ENCODE measurements at regions not wholly inside any gene's neighbourhood (a gene's known extent, or its start where the extent isn't known, plus 50 kb on each side); places are given as distances from the start of the nearest gene placed in this dataset.

GRCh38 chr7:115232041-115232440 is 310.1 kb downstream of the MDFIC start:
- Mint-ChIP-seq H3K4me1 (ENCODE audit: low read depth) (peaks cover 29% of the 10 kb centered on the region), H3K9me3 (peaks cover 12% of the 10 kb centered on the region), H3K36me3 (no peaks in the 10 kb centered on the region), H3K27me3 (no peaks in the 10 kb centered on the region), H3K4me3 (no peak overlapping the region), H3K27ac (no peak overlapping the region)
- ChIA-PET CTCF (interaction anchor here (0.6 to 0.7 kb wide), 2 partner anchors 367 to 842 kb away, joined by 3 read pairs; no protein-coding TSS in a partner anchor), POLR2A (interaction anchor here (0.6 kb wide), 1 partner anchor 167 kb away, joined by 3 read pairs; no protein-coding TSS in a partner anchor)
- intact Hi-C loops (cut with micrococcal nuclease): loop anchor here (5.0 kb wide), 3 partner anchors 85 to 980 kb away; partner anchors contain the start of gene TES
- DNase-seq: no peak

- POLR2A ChIA-PET: no interaction called here
- CTCF ChIA-PET: interaction anchor here (0.7 to 1.0 kb wide), 2 partner anchors 13 to 366 kb away, joined by 3 read pairs; no protein-coding TSS in a partner anchor
- no peak overlapping the region for H3K27ac Mint-ChIP-seq
- DNase-seq: no peak
- no peaks in the 10 kb centered on the region for H3K36me3 Mint-ChIP-seq
- peaks cover 9% of the 10 kb centered on the region for H3K9me3 Mint-ChIP-seq
- H3K27me3 Mint-ChIP-seq: no peaks in the 10 kb centered on the region
- intact Hi-C loops (cut with micrococcal nuclease): loop anchor here (1.0 to 5.0 kb wide), 4 partner anchors 84 to 981 kb away; partner anchors contain the start of gene TES
- H3K4me3 Mint-ChIP-seq: no peak overlapping the region
- peaks cover 29% of the 10 kb centered on the region for H3K4me1 Mint-ChIP-seq (ENCODE audit: low read depth)
Measured at GRCh38 chr7:115230882-115231571, 309.1 kb downstream of the MDFIC start.

DNA sequence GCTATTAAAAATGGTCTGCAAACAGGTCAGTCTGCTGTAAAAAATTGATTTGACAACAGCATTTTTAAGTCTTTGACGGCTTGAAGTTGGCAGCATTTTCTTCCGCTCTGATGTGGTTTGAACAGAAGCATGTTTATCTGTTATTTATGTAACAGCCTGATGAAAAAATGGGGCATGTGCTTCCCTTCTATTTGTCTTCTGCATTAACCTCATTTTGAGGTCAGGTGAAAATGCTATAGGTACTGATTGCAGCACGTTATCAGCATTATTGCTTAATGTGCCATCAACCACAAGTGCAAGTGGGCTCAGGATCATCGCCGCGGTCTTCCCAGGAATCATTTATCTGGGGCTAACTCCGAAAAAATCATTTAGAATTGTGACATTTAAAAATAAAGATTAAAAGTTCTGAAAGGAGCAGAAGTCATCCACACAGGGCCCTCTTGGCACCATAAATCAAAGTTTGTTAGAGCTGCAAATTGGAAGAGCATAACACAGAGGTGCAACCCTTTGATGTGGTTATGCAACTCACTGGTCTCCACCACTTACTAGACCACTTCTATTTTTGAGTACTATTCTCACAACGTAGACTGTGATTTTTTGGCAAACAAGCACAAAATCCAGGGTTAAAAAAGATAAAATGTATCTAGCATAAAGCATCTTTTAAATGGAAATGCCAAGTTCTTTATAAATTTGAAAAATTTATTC is 307.7 kb downstream of the MDFIC start:
- peaks cover 29% of the 10 kb centered on the region for H3K4me1 Mint-ChIP-seq (ENCODE audit: low read depth)
- intact Hi-C loops (cut with micrococcal nuclease): loop anchor here (5.0 kb wide), 3 partner anchors 82 to 983 kb away; partner anchors contain the start of gene TES
- H3K9me3 Mint-ChIP-seq: no peaks in the 10 kb centered on the region
- H3K27me3 Mint-ChIP-seq: no peaks in the 10 kb centered on the region
- no peak overlapping the region for H3K27ac Mint-ChIP-seq
- CTCF ChIA-PET: no interaction called here
- no peak overlapping the region for H3K4me3 Mint-ChIP-seq
- DNase-seq: no peak
- POLR2A ChIA-PET: no interaction called here
- H3K36me3 Mint-ChIP-seq: no peaks in the 10 kb centered on the region

GRCh38 chr7:115227473-115228235 is 305.8 kb downstream of the MDFIC start:
- Mint-ChIP-seq H3K27ac (no peak overlapping the region), H3K4me1 (ENCODE audit: low read depth) (peaks cover 29% of the 10 kb centered on the region), H3K36me3 (no peaks in the 10 kb centered on the region), H3K9me3 (no peaks in the 10 kb centered on the region), H3K4me3 (no peak overlapping the region), H3K27me3 (no peaks in the 10 kb centered on the region)
- ChIA-PET POLR2A (no interaction called here), CTCF (no interaction called here)
- intact Hi-C loops (cut with micrococcal nuclease): no loop called here
- no peak for DNase-seq

DNA sequence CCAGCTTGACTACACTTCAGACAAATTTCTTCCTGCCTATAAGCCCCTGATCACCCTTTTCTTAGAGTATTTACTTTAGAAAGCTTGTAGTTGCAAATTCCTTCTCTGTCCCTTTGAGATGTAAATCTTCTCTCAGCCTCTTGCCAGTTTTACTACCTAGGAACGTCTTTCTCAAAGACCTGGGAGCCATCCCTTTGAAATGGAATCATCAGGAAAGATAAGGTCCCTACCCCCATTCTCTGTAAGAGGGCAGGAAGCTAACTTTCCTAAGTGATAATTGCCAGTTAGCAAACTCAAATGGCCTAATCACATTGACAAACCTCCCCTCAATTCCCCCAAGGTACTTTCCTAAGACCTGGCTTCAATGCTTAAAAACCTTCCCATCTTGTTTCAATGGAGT is 304.5 kb downstream of the MDFIC start:
- H3K27ac Mint-ChIP-seq: no peak overlapping the region
- no peak for DNase-seq
- POLR2A ChIA-PET: no interaction called here
- CTCF ChIA-PET: no interaction called here
- no peaks in the 10 kb centered on the region for H3K27me3 Mint-ChIP-seq
- H3K9me3 Mint-ChIP-seq: no peaks in the 10 kb centered on the region
- no peaks in the 10 kb centered on the region for H3K36me3 Mint-ChIP-seq
- intact Hi-C loops (cut with micrococcal nuclease): no loop called here
- peaks cover 23% of the 10 kb centered on the region for H3K4me1 Mint-ChIP-seq (ENCODE audit: low read depth)
- H3K4me3 Mint-ChIP-seq: no peak overlapping the region

- Mint-ChIP-seq H3K4me3 (no peak overlapping the region), H3K36me3 (no peaks in the 10 kb centered on the region), H3K4me1 (ENCODE audit: low read depth) (peaks cover 12% of the 10 kb centered on the region), H3K27ac (no peak overlapping the region), H3K9me3 (no peaks in the 10 kb centered on the region), H3K27me3 (no peaks in the 10 kb centered on the region)
- DNase-seq: no peak
- intact Hi-C loops (cut with micrococcal nuclease): no loop called here
- ChIA-PET CTCF (no interaction called here), POLR2A (no interaction called here)
Measured at GRCh38 chr7:115224922-115225321, 303.0 kb downstream of the MDFIC start.

DNA sequence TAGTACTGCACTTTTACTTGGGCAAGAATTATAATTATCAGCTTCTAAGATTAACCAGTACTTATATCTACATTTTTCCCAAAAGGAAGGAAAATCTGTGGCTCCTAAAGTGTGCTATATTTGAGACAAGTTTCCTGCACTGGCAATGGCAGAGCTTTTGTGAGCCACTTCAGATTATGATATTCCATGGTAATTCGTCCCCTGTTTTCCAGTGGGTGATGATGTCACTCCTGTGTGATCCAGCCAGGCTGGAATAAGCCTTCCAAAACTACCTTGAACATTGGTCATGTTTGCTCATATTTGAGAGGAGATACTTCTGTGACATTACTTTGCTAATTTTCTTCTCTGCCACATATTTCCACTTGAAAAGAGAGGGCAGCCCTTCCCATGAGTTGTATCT is 302.1 kb downstream of the MDFIC start:
- no peaks in the 10 kb centered on the region for H3K36me3 Mint-ChIP-seq
- H3K9me3 Mint-ChIP-seq: no peaks in the 10 kb centered on the region
- intact Hi-C loops (cut with micrococcal nuclease): no loop called here
- H3K4me1 Mint-ChIP-seq (ENCODE audit: low read depth): peaks cover 3% of the 10 kb centered on the region
- POLR2A ChIA-PET: no interaction called here
- CTCF ChIA-PET: no interaction called here
- no peaks in the 10 kb centered on the region for H3K27me3 Mint-ChIP-seq
- DNase-seq: no peak
- no peak overlapping the region for H3K4me3 Mint-ChIP-seq
- H3K27ac Mint-ChIP-seq: no peak overlapping the region

DNA sequence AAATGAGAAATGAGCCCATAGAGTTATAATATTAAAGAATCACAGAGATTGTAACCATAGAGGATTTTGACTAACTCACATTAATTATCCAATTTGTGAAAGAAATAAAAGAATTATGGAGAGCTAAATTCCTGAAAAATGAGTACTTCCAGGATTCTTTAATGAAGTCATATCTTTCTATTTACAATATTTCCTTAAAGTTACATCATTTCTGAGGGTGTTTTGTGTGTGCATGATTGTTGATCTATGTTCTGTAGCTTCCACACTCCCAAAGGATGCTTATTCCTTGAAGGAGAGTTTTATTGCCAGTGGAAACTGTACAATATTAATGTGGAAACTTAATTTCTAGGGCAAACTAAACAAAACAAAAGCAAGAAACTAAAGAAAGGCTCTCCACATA is 299.6 kb downstream of the MDFIC start:
- Mint-ChIP-seq H3K27me3 (no peaks in the 10 kb centered on the region), H3K4me3 (no peak overlapping the region), H3K4me1 (ENCODE audit: low read depth) (peaks cover 9% of the 10 kb centered on the region), H3K9me3 (no peaks in the 10 kb centered on the region), H3K27ac (no peak overlapping the region), H3K36me3 (no peaks in the 10 kb centered on the region)
- DNase-seq: no peak
- POLR2A ChIA-PET: no interaction called here
- CTCF ChIA-PET: interaction anchor here (2.2 kb wide), 1 partner anchor 356 kb away, joined by 12 read pairs; no protein-coding TSS in a partner anchor
- intact Hi-C loops (cut with micrococcal nuclease): no loop called here

DNA sequence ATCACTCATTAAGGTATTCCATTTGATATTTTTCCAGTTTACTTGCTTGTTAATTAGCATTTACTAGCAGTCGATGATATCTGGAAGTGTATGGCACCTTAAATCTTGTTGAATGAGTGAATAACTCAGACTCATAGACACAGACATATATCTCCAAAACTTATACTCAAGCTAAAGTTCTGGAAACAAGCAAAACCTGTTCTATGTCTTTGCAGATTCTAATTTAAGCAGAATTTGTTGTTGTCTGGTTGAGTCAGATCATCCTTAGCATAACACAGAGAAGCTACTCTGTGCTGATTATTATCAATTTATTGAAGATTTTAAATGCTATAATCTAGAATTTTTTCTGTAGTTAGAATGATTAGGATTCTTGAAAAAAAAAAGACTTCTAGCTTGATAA is 296.2 kb downstream of the MDFIC start:
- H3K4me3 Mint-ChIP-seq: no peak overlapping the region
- H3K27ac Mint-ChIP-seq: no peak overlapping the region
- DNase-seq: no peak
- ChIA-PET CTCF (interaction anchor here (0.6 to 3.3 kb wide), 7 partner anchors 12 to 358 kb away, joined by 3 to 54 read pairs (median 3); no protein-coding TSS in a partner anchor), POLR2A (no interaction called here)
- H3K9me3 Mint-ChIP-seq: no peaks in the 10 kb centered on the region
- H3K36me3 Mint-ChIP-seq: no peaks in the 10 kb centered on the region
- H3K4me1 Mint-ChIP-seq (ENCODE audit: low read depth): peaks cover 10% of the 10 kb centered on the region
- intact Hi-C loops (cut with micrococcal nuclease): no loop called here
- no peaks in the 10 kb centered on the region for H3K27me3 Mint-ChIP-seq

- Mint-ChIP-seq H3K36me3 (no peaks in the 10 kb centered on the region), H3K4me3 (no peak overlapping the region), H3K4me1 (ENCODE audit: low read depth) (peaks cover 10% of the 10 kb centered on the region), H3K27me3 (no peaks in the 10 kb centered on the region), H3K27ac (no peak overlapping the region), H3K9me3 (no peaks in the 10 kb centered on the region)
- DNase-seq: no peak
- ChIA-PET POLR2A (no interaction called here), CTCF (interaction anchor here (0.6 to 3.3 kb wide), 9 partner anchors 13 to 391 kb away, joined by 3 to 54 read pairs (median 3); no protein-coding TSS in a partner anchor)
- intact Hi-C loops (cut with micrococcal nuclease): loop anchor here (1.0 kb wide), 1 partner anchor 352 kb away; no protein-coding TSS in a partner anchor
Measured at GRCh38 chr7:115217373-115217772, 295.5 kb downstream of the MDFIC start.

GRCh38 chr7:115216652-115217051 is 294.8 kb downstream of the MDFIC start:
- CTCF ChIA-PET: interaction anchor here (0.6 to 3.3 kb wide), 7 partner anchors 293 to 615 kb away, joined by 3 to 54 read pairs (median 3); no protein-coding TSS in a partner anchor
- Mint-ChIP-seq H3K27ac (no peak overlapping the region), H3K9me3 (no peaks in the 10 kb centered on the region), H3K36me3 (no peaks in the 10 kb centered on the region), H3K27me3 (no peaks in the 10 kb centered on the region), H3K4me1 (ENCODE audit: low read depth) (peaks cover 10% of the 10 kb centered on the region), H3K4me3 (no peak overlapping the region)
- intact Hi-C loops (cut with micrococcal nuclease): loop anchor here (1.0 kb wide), 1 partner anchor 351 kb away; no protein-coding TSS in a partner anchor
- DNase-seq: no peak
- POLR2A ChIA-PET: no interaction called here

GRCh38 chr7:115211171-115211570 is 289.3 kb downstream of the MDFIC start:
- Mint-ChIP-seq H3K4me1 (ENCODE audit: low read depth) (peaks cover 5% of the 10 kb centered on the region), H3K27ac (no peak overlapping the region), H3K4me3 (no peak overlapping the region), H3K36me3 (peaks cover 4% of the 10 kb centered on the region), H3K9me3 (peaks cover 13% of the 10 kb centered on the region), H3K27me3 (no peaks in the 10 kb centered on the region)
- POLR2A ChIA-PET: no interaction called here
- CTCF ChIA-PET: no interaction called here
- DNase-seq: no peak
- intact Hi-C loops (cut with micrococcal nuclease): no loop called here

Measured in activated CD4-positive, alpha-beta memory T cell treated with anti-CD3 and anti-CD28 coated beads for 36 hours (primary cell).